ENCODE measurements at regions not wholly inside any gene's neighbourhood (a gene's known extent, or its start where the extent isn't known, plus 50 kb on each side); places are given as distances from the start of the nearest gene placed in this dataset.
A peak's percentile ranks its signal among the peaks of the same experiment; 100 is the strongest.
"Not testable (repeated sequence)": the region's sequence is repeated elsewhere in the genome, so short reads cannot be mapped to it uniquely, and the experiment has no call there.

GRCh38 chr3:198155771-198156170 lies 195.8 kb downstream of the LMLN start:
- H3K4me3 ChIP-seq; H3K9me3 ChIP-seq (ENCODE audit: control insufficient read depth in 4 of 4, insufficient read depth in 3 of 4, low read length in 3 of 4); H3K4me1 ChIP-seq (ENCODE audit: control insufficient read depth in 5 of 5, insufficient read depth in 5 of 5, low read length in 5 of 5); H3K36me3 ChIP-seq (ENCODE audit: control insufficient read depth in 4 of 4, insufficient read depth in 4 of 4, low read length in 4 of 4); ATAC-seq (ENCODE audit: insufficient read depth, low FRiP score); H3K9ac ChIP-seq (ENCODE audit: insufficient read depth in 1 of 2, low read length in 2 of 2); H3K27ac ChIP-seq (ENCODE audit: low read depth in 1 of 2, low read length in 1 of 2); H3K27me3 ChIP-seq (ENCODE audit: control insufficient read depth in 3 of 3, insufficient read depth in 3 of 3, low read length in 2 of 3); DNase-seq: not testable (repeated sequence)
- WGBS, 2 donors = 93% methylated on average over 3 of the region's 7 CpGs; no CpG with 5 or more reads in 1 of the 2 donors

GRCh38 chr3:198157231-198157868 lies 197.3 kb downstream of the LMLN start:
- ATAC-seq (ENCODE audit: insufficient read depth, low FRiP score) = peak; percentile 91
- H3K27me3 ChIP-seq (ENCODE audit: control insufficient read depth in 3 of 3, insufficient read depth in 3 of 3, low read length in 2 of 3); DNase-seq; H3K4me1 ChIP-seq (ENCODE audit: control insufficient read depth in 5 of 5, insufficient read depth in 5 of 5, low read length in 5 of 5); H3K4me3 ChIP-seq; H3K27ac ChIP-seq (ENCODE audit: low read depth in 1 of 2, low read length in 1 of 2); H3K36me3 ChIP-seq (ENCODE audit: control insufficient read depth in 4 of 4, insufficient read depth in 4 of 4, low read length in 4 of 4); H3K9me3 ChIP-seq (ENCODE audit: control insufficient read depth in 4 of 4, insufficient read depth in 3 of 4, low read length in 3 of 4); H3K9ac ChIP-seq (ENCODE audit: insufficient read depth in 1 of 2, low read length in 2 of 2): not testable (repeated sequence)
- WGBS, 2 donors = 23 to 24% methylated on average over 6 to 9 of the region's 42 CpGs

- DNase-seq; H3K27me3 ChIP-seq (ENCODE audit: control insufficient read depth in 3 of 3, insufficient read depth in 3 of 3, low read length in 2 of 3); H3K9me3 ChIP-seq (ENCODE audit: control insufficient read depth in 4 of 4, insufficient read depth in 3 of 4, low read length in 3 of 4); H3K4me1 ChIP-seq (ENCODE audit: control insufficient read depth in 5 of 5, insufficient read depth in 5 of 5, low read length in 5 of 5); H3K9ac ChIP-seq (ENCODE audit: insufficient read depth in 1 of 2, low read length in 2 of 2); H3K4me3 ChIP-seq; ATAC-seq (ENCODE audit: insufficient read depth, low FRiP score); H3K27ac ChIP-seq (ENCODE audit: low read depth in 1 of 2, low read length in 1 of 2); H3K36me3 ChIP-seq (ENCODE audit: control insufficient read depth in 4 of 4, insufficient read depth in 4 of 4, low read length in 4 of 4): not testable (repeated sequence)
- 60 to 79% methylated on average over 7 to 8 of the region's 12 CpGs for WGBS, 2 donors
Observed at GRCh38 chr3:198158007-198158406, 198.0 kb downstream of the LMLN start.

- H3K27me3 ChIP-seq (ENCODE audit: control insufficient read depth in 3 of 3, insufficient read depth in 3 of 3, low read length in 2 of 3) = peaks cover 0 to 16% (median 3%) of the 10 kb centered on the region in 3 donors
- not testable (repeated sequence) for H3K4me3 ChIP-seq; H3K9me3 ChIP-seq (ENCODE audit: control insufficient read depth in 4 of 4, insufficient read depth in 3 of 4, low read length in 3 of 4); H3K4me1 ChIP-seq (ENCODE audit: control insufficient read depth in 5 of 5, insufficient read depth in 5 of 5, low read length in 5 of 5); ATAC-seq (ENCODE audit: insufficient read depth, low FRiP score); H3K9ac ChIP-seq (ENCODE audit: insufficient read depth in 1 of 2, low read length in 2 of 2); H3K36me3 ChIP-seq (ENCODE audit: control insufficient read depth in 4 of 4, insufficient read depth in 4 of 4, low read length in 4 of 4); H3K27ac ChIP-seq (ENCODE audit: low read depth in 1 of 2, low read length in 1 of 2)
- DNase-seq = peak; percentile 35 to 67 (median 56)
- 4 to 9% methylated on average over 6 to 14 of the region's 17 CpGs for WGBS, 2 donors
Observed at GRCh38 chr3:198167339-198168039, 207.5 kb downstream of the LMLN start.

- H3K36me3 ChIP-seq (ENCODE audit: control insufficient read depth in 4 of 4, insufficient read depth in 4 of 4, low read length in 4 of 4); ATAC-seq (ENCODE audit: insufficient read depth, low FRiP score); H3K27ac ChIP-seq (ENCODE audit: low read depth in 1 of 2, low read length in 1 of 2); DNase-seq; H3K4me1 ChIP-seq (ENCODE audit: control insufficient read depth in 5 of 5, insufficient read depth in 5 of 5, low read length in 5 of 5); H3K9me3 ChIP-seq (ENCODE audit: control insufficient read depth in 4 of 4, insufficient read depth in 3 of 4, low read length in 3 of 4); H3K9ac ChIP-seq (ENCODE audit: insufficient read depth in 1 of 2, low read length in 2 of 2); H3K4me3 ChIP-seq: not testable (repeated sequence)
- 80% methylated on average over 1 of the region's 1 CpG; no CpG with 5 or more reads in 1 of the 2 donors for WGBS, 2 donors
- peaks cover 0 to 16% (median 3%) of the 10 kb centered on the region in 3 donors for H3K27me3 ChIP-seq (ENCODE audit: control insufficient read depth in 3 of 3, insufficient read depth in 3 of 3, low read length in 2 of 3)
Observed at GRCh38 chr3:198170781-198171180, 210.8 kb downstream of the LMLN start.

- DNase-seq, H3K4me3 ChIP-seq: not testable (repeated sequence)
- 87 to 94% methylated on average over 5 of the region's 5 CpGs for WGBS, 2 donors
Observed at GRCh38 chr3:198173080-198173479, 213.1 kb downstream of the LMLN start.

GRCh38 chr3:198173929-198174574 lies 214.0 kb downstream of the LMLN start:
- H3K9me3 ChIP-seq (ENCODE audit: control insufficient read depth in 4 of 4, insufficient read depth in 3 of 4, low read length in 3 of 4); H3K9ac ChIP-seq (ENCODE audit: insufficient read depth in 1 of 2, low read length in 2 of 2); H3K27ac ChIP-seq (ENCODE audit: low read depth in 1 of 2, low read length in 1 of 2); H3K36me3 ChIP-seq (ENCODE audit: control insufficient read depth in 4 of 4, insufficient read depth in 4 of 4, low read length in 4 of 4); DNase-seq; H3K4me3 ChIP-seq; H3K27me3 ChIP-seq (ENCODE audit: control insufficient read depth in 3 of 3, insufficient read depth in 3 of 3, low read length in 2 of 3); H3K4me1 ChIP-seq (ENCODE audit: control insufficient read depth in 5 of 5, insufficient read depth in 5 of 5, low read length in 5 of 5); ATAC-seq (ENCODE audit: insufficient read depth, low FRiP score): not testable (repeated sequence)
- 80 to 91% methylated on average over 1 of the region's 1 CpG for WGBS, 2 donors

More at GRCh38 chr3:198173080-198173479, 213.1 kb downstream of the LMLN start:
- H3K27me3 ChIP-seq (ENCODE audit: control insufficient read depth in 3 of 3, insufficient read depth in 3 of 3, low read length in 2 of 3) = peaks cover 0 to 12% (median 3%) of the 10 kb centered on the region in 3 donors
- not testable (repeated sequence) for H3K27ac ChIP-seq (ENCODE audit: low read depth in 1 of 2, low read length in 1 of 2); H3K36me3 ChIP-seq (ENCODE audit: control insufficient read depth in 4 of 4, insufficient read depth in 4 of 4, low read length in 4 of 4); H3K9me3 ChIP-seq (ENCODE audit: control insufficient read depth in 4 of 4, insufficient read depth in 3 of 4, low read length in 3 of 4); H3K9ac ChIP-seq (ENCODE audit: insufficient read depth in 1 of 2, low read length in 2 of 2); H3K4me1 ChIP-seq (ENCODE audit: control insufficient read depth in 5 of 5, insufficient read depth in 5 of 5, low read length in 5 of 5); ATAC-seq (ENCODE audit: insufficient read depth, low FRiP score)
